ENCODE measurements at regions not wholly inside any gene's neighbourhood (a gene's known extent, or its start where the extent isn't known, plus 50 kb on each side); places are given as distances from the start of the nearest gene placed in this dataset.

- no peak for TF ChIP-seq CTCF (conservative IDR thresholded peaks at IDR 0.05)
- H3K27ac Mint-ChIP-seq (ENCODE audit: unreplicated experiment): no peak overlapping the region
- peaks cover 4% of the 10 kb centered on the region for H3K36me3 Mint-ChIP-seq (ENCODE audit: low read depth)
- H3K9me3 Mint-ChIP-seq: peaks cover 4% of the 10 kb centered on the region
- DNase-seq (ENCODE audit: low read depth, low spot score): no peak
- no peaks in the 10 kb centered on the region for H3K4me1 Mint-ChIP-seq
- H3K27me3 Mint-ChIP-seq (ENCODE audit: low read depth): no peaks in the 10 kb centered on the region
- no peak overlapping the region for H3K4me3 Mint-ChIP-seq
Measured at GRCh38 chr4:167614866-167615265, 380.6 kb upstream of the SPOCK3 start.

GRCh38 chr4:167616476-167616875 is 382.2 kb upstream of the SPOCK3 start:
- H3K4me3 Mint-ChIP-seq: no peak overlapping the region
- H3K27me3 Mint-ChIP-seq (ENCODE audit: low read depth): no peaks in the 10 kb centered on the region
- H3K27ac Mint-ChIP-seq (ENCODE audit: unreplicated experiment): no peak overlapping the region
- no peak for DNase-seq (ENCODE audit: low read depth, low spot score)
- H3K4me1 Mint-ChIP-seq: no peaks in the 10 kb centered on the region
- H3K36me3 Mint-ChIP-seq (ENCODE audit: low read depth): peaks cover 4% of the 10 kb centered on the region
- no peak for TF ChIP-seq CTCF (conservative IDR thresholded peaks at IDR 0.05)
- H3K9me3 Mint-ChIP-seq: peaks cover 4% of the 10 kb centered on the region

GRCh38 chr4:167622481-167623240 is 388.4 kb upstream of the SPOCK3 start:
- Mint-ChIP-seq H3K9me3 (no peaks in the 10 kb centered on the region), H3K36me3 (ENCODE audit: low read depth) (peaks cover 2% of the 10 kb centered on the region), H3K4me3 (no peak overlapping the region), H3K4me1 (no peaks in the 10 kb centered on the region), H3K27me3 (ENCODE audit: low read depth) (no peaks in the 10 kb centered on the region), H3K27ac (ENCODE audit: unreplicated experiment) (no peak overlapping the region)
- DNase-seq (ENCODE audit: low read depth, low spot score): peak; percentile 69
- peak; percentile 87 for TF ChIP-seq CTCF (conservative IDR thresholded peaks at IDR 0.05)

GRCh38 chr4:167623241-167623572 is 388.9 kb upstream of the SPOCK3 start:
- H3K4me1 Mint-ChIP-seq: no peaks in the 10 kb centered on the region
- no peak for TF ChIP-seq CTCF (conservative IDR thresholded peaks at IDR 0.05)
- H3K4me3 Mint-ChIP-seq: no peak overlapping the region
- no peaks in the 10 kb centered on the region for H3K9me3 Mint-ChIP-seq
- no peaks in the 10 kb centered on the region for H3K27me3 Mint-ChIP-seq (ENCODE audit: low read depth)
- DNase-seq (ENCODE audit: low read depth, low spot score): no peak
- H3K27ac Mint-ChIP-seq (ENCODE audit: unreplicated experiment): no peak overlapping the region
- no peaks in the 10 kb centered on the region for H3K36me3 Mint-ChIP-seq (ENCODE audit: low read depth)

GRCh38 chr4:167629272-167629671 is 395.0 kb upstream of the SPOCK3 start:
- H3K36me3 Mint-ChIP-seq (ENCODE audit: low read depth): no peaks in the 10 kb centered on the region
- no peak for TF ChIP-seq CTCF (conservative IDR thresholded peaks at IDR 0.05)
- H3K4me1 Mint-ChIP-seq: no peaks in the 10 kb centered on the region
- H3K27me3 Mint-ChIP-seq (ENCODE audit: low read depth): no peaks in the 10 kb centered on the region
- no peak overlapping the region for H3K27ac Mint-ChIP-seq (ENCODE audit: unreplicated experiment)
- H3K4me3 Mint-ChIP-seq: no peak overlapping the region
- H3K9me3 Mint-ChIP-seq: peaks cover 3% of the 10 kb centered on the region
- DNase-seq (ENCODE audit: low read depth, low spot score): no peak

Measured in neural crest cell (in vitro differentiated cells).